NCI-H2227 (cell line): ENCODE measurements at regions not wholly inside any gene's neighbourhood (a gene's known extent, or its start where the extent isn't known, plus 50 kb on each side); places are given as distances from the start of the nearest gene placed in this dataset.
"Not testable (repeated sequence)": the region's sequence is repeated elsewhere in the genome, so short reads cannot be mapped to it uniquely, and the experiment has no call there.

Experiments
- DNase-seq: peaks from one replicate; lab custom pipeline; 2025; ENCODE audit not compliant: unreplicated experiment; lab: John Stamatoyannopoulos, UW

DNA sequence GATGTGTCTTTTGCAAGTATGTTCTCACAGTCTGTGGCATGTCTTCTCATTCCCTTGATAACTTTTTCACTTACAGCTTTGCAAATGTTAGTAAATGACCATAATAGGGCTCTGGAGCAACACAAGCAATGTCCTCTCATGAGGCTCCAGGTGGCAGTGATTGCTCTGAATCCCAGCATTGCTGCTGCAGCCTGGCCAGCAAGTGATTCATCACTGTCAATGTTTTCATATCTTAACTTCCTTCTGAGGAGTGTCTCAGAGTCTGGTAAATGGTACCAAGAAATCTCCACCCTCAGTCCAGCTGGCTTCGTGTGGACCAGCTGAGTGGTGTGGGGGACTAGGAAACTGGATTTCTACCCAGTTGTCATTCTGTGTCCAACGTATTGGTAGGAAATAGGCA is 139.6 kb downstream of the MYLK4 start:
- DNase-seq, result no peak

GRCh38 chr6:2608503-2608902 is 142.2 kb downstream of the MYLK4 start:
- DNase-seq, result no peak

DNA sequence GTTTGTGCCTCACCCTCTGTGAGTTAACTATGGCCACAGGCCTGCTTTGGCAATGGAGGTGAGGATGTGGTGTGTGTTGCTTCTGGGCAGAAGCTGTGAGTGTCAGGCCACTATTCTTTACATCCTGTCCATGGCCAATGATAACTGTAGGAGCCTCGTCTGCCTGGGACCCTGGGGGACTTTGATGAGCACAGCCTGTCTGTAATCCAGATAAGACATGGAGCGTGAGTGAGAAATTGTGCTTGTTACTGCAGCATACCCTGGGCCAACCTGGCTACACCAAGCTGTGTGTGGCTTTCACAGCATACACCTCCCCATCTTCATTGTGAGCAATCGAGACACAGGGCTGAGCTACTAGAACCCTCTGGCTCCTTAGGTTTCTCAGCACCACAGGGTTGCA is 150.4 kb downstream of the MYLK4 start:
- DNase-seq, result no peak

- no peak for DNase-seq
Observed at GRCh38 chr6:2599817-2600216, 150.9 kb downstream of the MYLK4 start.

DNA sequence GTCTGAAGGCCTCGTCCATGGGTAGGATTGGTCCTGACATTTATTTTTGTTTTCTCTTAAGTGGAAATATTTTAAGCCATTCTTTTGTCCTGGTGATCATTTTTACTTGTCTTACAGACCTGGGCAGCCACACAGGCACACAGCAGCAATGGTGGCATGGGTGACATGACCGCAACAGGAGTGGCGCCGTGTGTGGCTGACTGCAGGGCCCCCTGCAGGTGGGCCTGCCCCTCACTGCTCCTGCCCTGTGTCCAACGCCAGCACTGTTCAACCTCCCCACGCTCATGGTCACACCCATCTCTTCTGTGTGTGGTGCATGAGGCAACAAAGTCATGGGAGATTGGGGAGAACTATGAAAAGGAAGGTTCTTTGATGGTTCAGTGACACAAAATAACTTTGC is 151.9 kb downstream of the MYLK4 start:
- no peak for DNase-seq

- DNase-seq, result no peak
Observed at GRCh38 chr6:2597991-2598390, 152.7 kb downstream of the MYLK4 start.

GRCh38 chr6:2597457-2597856 is 153.3 kb downstream of the MYLK4 start:
- not testable (repeated sequence) for DNase-seq

DNA sequence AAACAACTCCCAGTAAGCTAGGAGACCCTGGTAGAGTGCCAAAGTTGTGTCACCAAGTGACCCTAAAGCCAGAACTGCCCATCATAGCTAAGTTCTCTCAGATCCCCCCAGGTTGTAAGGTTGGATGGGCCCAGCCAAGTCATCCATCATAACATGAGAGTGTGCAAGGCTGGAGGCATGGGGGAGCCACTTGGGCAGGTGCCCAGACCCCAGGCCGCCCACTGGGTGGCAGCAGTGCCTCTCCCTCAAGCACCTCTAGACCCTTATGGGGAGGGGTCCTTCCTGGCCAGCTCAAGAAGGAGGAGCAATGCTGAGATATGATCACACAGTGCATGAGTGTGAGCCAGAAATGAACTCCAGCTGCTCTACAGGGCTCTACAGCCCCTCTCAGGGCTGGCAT is 154.5 kb downstream of the MYLK4 start:
- no peak for DNase-seq

GRCh38 chr6:2594868-2595267 is 155.9 kb downstream of the MYLK4 start:
- DNase-seq, result no peak

GRCh38 chr6:2593167-2593566 is 157.6 kb downstream of the MYLK4 start:
- DNase-seq, result no peak

GRCh38 chr6:2589171-2589661 is 161.5 kb downstream of the MYLK4 start:
- DNase-seq, result no peak

DNA sequence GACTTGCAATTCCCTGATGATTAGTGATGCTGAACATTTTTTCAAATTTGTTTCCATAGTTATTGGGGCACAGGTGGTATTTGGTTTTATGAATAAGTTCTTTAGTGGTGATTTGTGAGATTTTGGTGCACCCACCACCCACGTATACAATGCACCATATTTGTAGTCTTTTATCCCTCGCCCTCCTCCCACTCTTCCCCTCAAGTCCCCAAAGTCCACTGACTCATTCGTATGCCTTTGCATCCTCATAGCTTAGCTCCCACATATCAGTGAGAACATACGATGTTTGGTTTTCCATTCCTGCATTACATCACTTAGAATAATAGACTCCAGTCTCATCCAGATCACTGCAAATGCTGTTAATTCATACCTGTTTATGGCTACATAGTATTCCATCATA is 167.3 kb downstream of the MYLK4 start:
- DNase-seq, result no peak

DNA sequence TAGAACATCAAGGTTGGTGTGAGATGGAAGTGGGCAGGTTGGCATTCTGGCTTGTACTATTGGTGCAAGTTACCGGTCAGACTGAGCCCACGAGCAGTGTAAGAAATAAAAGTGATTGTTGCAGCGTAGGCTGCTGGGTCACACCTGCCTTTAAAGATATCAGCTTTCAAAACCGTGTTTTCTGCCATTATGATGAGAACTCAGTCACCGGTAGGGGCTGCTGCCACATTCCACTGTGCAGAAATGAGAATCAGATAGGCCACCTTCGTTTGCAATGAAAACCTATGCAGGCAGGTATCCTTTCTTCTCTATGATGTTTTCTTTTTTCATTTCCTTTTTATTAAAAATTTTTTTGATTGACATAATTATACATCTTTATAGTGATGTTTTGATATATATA is 168.5 kb downstream of the MYLK4 start:
- DNase-seq, result no peak

DNA sequence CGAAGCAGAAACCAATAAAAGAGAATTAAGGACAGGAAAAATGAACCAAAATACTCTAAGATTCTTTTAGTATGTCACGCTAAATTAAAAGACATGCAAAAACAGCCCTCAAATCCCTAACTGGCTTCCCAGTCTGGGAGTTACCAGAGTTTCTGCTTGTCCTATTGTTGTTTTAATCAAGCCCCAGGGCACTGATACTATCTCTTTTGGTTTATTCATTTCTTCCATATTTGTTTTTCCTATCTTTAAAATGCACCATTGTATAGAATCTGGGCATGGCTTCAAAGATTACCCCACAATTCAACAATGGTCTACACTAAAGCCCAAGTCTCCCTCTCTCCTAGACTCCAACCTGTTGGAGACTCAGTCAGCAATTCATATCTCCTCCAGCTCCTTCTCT is 169.1 kb downstream of the MYLK4 start:
- DNase-seq, result no peak

DNA sequence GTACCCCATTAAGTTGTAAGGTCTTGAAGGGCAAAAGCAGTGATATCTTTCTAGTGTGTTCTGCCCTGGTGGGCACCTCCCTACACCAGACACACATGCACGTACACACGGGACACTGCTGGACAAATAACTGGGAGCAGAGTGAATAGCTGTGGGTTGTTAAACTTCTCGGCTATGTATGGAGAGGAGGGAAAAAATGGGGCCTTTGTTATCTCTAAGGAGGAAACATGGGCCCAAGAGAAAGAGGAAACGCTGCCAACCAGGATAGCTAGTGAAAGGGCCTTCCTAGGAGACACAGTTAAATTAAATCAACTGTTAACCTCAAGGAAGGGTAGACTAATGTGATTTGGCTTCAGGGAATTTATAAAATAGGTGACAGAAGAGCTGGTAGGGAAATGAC is 169.7 kb downstream of the MYLK4 start:
- no peak for DNase-seq

- DNase-seq, result no peak
Observed at GRCh38 chr6:2579804-2580570, 170.7 kb downstream of the MYLK4 start.

DNA sequence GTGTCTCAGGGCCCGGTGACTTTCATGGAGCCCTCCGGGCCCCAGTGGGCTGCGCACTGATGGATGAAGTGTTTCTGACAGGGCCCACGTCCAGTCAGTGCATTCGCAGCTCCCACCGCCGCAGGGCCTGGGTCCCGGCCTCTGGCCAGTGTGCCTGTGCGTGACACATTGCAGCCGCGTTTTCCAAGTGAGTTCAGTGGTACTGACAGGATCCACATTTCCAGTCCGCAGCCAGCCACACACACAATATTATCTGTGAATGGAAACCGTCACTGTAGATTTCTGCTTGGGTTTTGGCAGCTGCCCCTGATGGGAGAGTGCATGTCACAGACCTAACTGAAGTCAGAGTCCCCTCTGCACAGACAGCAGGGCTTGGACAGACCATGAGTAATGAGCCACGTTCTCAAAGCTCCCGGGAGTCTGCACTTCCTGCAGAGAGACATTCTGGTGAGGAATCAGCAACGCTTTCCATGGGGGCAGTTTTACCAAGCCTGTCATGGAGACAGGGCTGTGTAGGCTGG is 171.4 kb downstream of the MYLK4 start:
- DNase-seq, result no peak

DNA sequence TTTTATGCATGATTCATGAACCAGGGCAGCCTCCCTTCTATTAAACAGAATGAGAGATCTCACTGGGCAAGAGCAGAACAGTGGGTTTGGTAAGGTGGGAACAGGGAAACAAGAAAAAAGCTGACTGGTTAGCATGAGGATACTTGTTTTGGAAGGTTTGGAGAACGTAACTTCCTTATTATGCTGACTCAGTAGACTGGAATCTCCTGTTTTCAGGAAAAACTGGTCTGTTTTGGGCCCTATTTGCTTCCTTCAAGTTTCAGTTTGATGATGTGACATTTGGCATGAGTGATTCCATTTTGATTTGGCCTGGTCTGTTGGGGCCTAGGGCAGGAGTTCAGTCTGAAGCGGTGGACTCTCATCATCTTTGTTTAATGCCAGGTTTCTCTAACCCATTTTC is 172.0 kb downstream of the MYLK4 start:
- no peak for DNase-seq

- no peak for DNase-seq
Observed at GRCh38 chr6:2576499-2576898, 174.2 kb downstream of the MYLK4 start.

- DNase-seq, result no peak
Observed at GRCh38 chr6:2575236-2575635, 175.5 kb downstream of the MYLK4 start.

DNA sequence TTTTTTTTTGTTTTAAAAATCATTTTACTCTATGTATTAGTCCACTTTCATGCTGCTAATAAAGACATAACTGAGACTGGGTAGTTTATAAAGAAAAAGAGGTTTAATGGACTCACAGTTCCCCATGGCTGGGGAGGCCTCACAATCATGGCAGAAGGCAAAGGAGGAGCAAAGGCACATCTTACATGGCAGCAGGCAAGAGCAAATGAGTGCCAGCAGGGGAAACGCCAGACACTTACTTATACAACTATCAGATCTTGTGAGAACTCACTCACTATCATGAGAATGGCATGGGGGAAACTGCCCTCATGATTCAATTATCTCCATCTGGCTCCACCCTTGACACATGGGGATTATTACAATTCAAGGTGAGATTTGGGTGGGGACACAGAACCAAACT is 181.3 kb downstream of the MYLK4 start:
- not testable (repeated sequence) for DNase-seq

DNA sequence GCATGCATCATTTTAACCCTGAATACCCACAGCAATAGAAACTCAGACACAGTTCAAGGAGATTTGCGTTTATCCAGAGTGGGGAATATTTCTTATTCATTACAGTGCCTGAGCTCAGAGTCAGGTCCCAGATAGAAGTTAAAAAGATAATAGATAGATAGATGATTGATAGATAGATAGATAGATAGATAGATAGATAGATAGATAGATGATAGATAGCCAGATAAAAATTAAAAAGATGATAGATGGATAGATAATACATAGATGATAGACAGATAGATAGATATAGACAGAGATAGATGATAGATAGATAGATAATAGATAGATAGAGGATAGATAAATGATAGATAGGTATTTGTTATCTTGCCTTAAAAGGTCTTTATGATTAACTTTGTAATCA is 184.7 kb downstream of the MYLK4 start:
- DNase-seq, result no peak

DNA sequence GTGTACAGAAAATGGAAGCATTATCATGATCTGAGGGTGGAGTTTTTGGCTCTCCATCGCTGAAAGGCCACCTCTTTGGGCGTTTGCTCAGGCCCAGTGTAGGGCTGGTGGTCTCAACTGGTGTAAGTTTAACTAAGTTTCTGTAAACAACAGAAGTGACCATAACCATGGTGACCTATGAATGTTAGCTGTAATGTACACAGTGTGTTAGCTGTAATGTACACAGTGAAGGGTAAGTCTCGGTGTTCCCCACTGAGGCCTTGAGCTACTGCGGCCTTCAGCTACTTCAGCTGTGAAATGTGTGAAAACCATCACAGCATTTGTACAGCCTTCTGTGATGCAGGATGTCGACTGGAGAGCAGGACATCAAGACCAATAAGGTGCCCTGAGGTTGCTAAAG is 185.2 kb downstream of the MYLK4 start:
- no peak for DNase-seq
